Body of pancreas (tissue), 4 donors: ENCODE measurements at regions not wholly inside any gene's neighbourhood (a gene's known extent, or its start where the extent isn't known, plus 50 kb on each side); places are given as distances from the start of the nearest gene placed in this dataset.

Experiments used
- ATAC-seq: fragments of 150-250 bp; one replicate; pipeline ENCODE4 v1.9.1; 2016
- DNase-seq, 4 donors: peaks; one replicate each; pipeline ENCODE4 v3.0.0-alpha.2; 2019
- H3K27ac ChIP-seq, 4 donors: fragments of 200-600 bp; sonication (generic); 1 replicate in 3 of 4; 2 replicates in 1 of 4; pipeline versions ENCODE4 v1.5.1 to v1.6.1; 2016 to 2019; ENCODE audit warnings: mild to moderate bottlenecking in 1 of 4, mixed read lengths in 1 of 4, moderate library complexity in 1 of 4
- H3K27me3 ChIP-seq, 2 donors: fragments of 200-600 bp; sonication (generic); one replicate each; pipeline ENCODE4 v1.6.0; 2016; ENCODE audit warnings: mild to moderate bottlenecking in 1 of 2
- H3K36me3 ChIP-seq, 2 donors: fragments of 200-600 bp; sonication (generic); replicated peaks in 1 of 2; 2 replicates each; pipeline ENCODE4 v1.5.1; 2016; ENCODE audit warnings: low read depth in 2 of 2; ENCODE audit not compliant: insufficient read depth in 1 of 2
- H3K4me1 ChIP-seq: fragments of 200-600 bp; sonication (generic); one replicate; pipeline ENCODE4 v1.6.0; 2016
- H3K4me3 ChIP-seq, 2 donors: fragments of 200-600 bp; sonication (generic); 1 replicate in 1 of 2; 2 replicates in 1 of 2; pipeline ENCODE4 v1.5.1; 2016 to 2019
- H3K9me3 ChIP-seq, 3 donors: fragments of 200-600 bp; sonication (generic); 1 replicate in 2 of 3; 2 replicates in 1 of 3; pipeline ENCODE4 v1.5.1; 2016
- POLR2A ChIP-seq, 3 donors: fragments of 450-650 bp; IDR thresholded peaks; one replicate each; pipeline ENCODE4 v1.6.1; 2016; ENCODE audit warnings: antibody characterized with exemption in 3 of 3, mild to moderate bottlenecking in 2 of 3
- WGBS, 2 donors: methylation state at CpG; one replicate each; pipeline ENCODE4 v1.1.5; 2017; 5-methylcytosine and 5-hydroxymethylcytosine counted together
- intact Hi-C: fragments of 100-400 bp; cut with DNase I; formaldehyde crosslinking; loops from one replicate; pipeline ENCODE4 v1.15.1; 2023
- TF ChIP-seq, protein P1 (sequence below), 7 experiments: fragments of 450-650 bp in 4 of 7; fragments of 200-600 bp in 3 of 7; sonication (generic) in 3 of 7; IDR thresholded peaks; one replicate each; pipeline ENCODE4 v1.5.1; 2016 to 2019; ENCODE audit warnings: antibody characterized with exemption in 7 of 7

DNA sequence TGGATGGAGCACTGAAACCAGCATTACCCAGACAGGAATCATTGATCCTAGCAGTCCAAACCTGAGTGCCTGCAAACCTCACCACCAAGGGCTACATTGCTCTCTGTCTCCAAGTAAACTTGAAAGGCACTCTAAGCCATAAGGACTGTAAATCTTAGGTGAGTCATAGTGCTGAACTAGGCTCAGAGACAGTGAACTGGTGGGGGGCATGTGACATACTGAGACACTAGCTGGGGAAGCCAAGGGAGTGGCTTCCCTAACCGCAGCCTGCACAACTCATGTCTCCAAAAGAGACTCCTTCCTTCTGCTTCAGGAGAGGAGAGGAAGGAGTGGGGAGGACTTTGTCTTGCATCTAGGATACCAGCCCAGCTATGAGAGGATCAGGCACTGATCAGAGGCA, 235.5 kb upstream of the ACTRT1 start:
- DNase-seq: no peak

DNA sequence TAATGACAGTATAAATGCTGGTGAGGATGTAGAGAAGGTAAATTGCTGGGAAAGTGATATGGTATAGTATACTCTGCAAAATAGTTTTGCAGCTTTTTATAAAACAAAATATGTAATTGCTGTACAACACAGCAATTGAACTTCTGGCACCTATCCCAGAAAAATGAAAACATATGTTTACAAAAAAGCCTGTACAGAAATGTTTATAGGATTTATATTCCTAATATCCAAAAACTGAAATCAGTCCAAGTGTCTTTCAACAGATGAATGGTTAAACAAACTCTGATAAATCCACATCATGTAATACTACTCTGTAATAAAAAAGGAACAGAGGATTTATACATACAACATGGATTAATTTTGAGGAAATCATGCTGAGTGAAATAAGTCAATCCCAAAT, 198.4 kb upstream of the ACTRT1 start:
- Histone ChIP-seq H3K36me3 (no peaks in the 10 kb centered on the region), H3K9me3 (no peaks in the 10 kb centered on the region), H3K4me3 (no peak overlapping the region), H3K27ac (no peak overlapping the region), H3K4me1 (no peaks in the 10 kb centered on the region), H3K27me3 (no peaks in the 10 kb centered on the region)
- TF ChIP-seq, protein P1, sequence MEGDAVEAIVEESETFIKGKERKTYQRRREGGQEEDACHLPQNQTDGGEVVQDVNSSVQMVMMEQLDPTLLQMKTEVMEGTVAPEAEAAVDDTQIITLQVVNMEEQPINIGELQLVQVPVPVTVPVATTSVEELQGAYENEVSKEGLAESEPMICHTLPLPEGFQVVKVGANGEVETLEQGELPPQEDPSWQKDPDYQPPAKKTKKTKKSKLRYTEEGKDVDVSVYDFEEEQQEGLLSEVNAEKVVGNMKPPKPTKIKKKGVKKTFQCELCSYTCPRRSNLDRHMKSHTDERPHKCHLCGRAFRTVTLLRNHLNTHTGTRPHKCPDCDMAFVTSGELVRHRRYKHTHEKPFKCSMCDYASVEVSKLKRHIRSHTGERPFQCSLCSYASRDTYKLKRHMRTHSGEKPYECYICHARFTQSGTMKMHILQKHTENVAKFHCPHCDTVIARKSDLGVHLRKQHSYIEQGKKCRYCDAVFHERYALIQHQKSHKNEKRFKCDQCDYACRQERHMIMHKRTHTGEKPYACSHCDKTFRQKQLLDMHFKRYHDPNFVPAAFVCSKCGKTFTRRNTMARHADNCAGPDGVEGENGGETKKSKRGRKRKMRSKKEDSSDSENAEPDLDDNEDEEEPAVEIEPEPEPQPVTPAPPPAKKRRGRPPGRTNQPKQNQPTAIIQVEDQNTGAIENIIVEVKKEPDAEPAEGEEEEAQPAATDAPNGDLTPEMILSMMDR (IDR thresholded peaks at IDR 0.05): no peak
- no peak for TF ChIP-seq POLR2A (IDR thresholded peaks at IDR 0.05)
- DNase-seq: no peak
- intact Hi-C loops: no loop called here
- ATAC-seq: no peak

More for the DNA sequence above, 235.5 kb upstream of the ACTRT1 start:
- Histone ChIP-seq H3K27ac (no peak overlapping the region), H3K4me3 (no peak overlapping the region), H3K27me3 (no peaks in the 10 kb centered on the region), H3K9me3 (no peaks in the 10 kb centered on the region), H3K4me1 (no peaks in the 10 kb centered on the region), H3K36me3 (no peaks in the 10 kb centered on the region)
- 86% methylated on average over 1 of the region's 1 CpG; no CpG with 5 or more reads in 1 of the 2 donors for WGBS, 2 donors
- intact Hi-C loops: no loop called here
- TF ChIP-seq POLR2A (IDR thresholded peaks at IDR 0.05): no peak
- TF ChIP-seq, protein P1 (IDR thresholded peaks at IDR 0.05): no peak
- ATAC-seq: no peak

DNA sequence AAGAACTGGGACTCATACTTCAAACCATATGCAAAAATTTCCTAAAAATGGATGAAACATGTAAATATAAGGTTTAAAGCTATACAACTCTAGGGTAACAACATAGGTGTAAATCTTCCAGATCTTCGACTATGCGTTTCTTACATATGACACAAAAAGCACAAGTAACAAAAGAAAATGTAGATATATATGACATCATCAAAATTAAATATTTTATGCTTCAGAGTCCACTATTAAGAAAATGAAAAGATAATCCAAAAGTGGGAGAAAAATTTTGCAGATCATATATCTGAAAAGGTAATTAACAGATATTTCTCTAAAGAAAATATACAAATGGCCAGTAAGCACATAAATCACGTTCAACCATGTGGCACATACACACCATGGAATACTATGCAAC, 164.2 kb upstream of the ACTRT1 start:
- no peak overlapping the region for H3K27ac ChIP-seq
- no peaks in the 10 kb centered on the region for H3K27me3 ChIP-seq
- no peak for ATAC-seq
- no peak overlapping the region for H3K4me3 ChIP-seq
- intact Hi-C loops: no loop called here
- no peaks in the 10 kb centered on the region for H3K36me3 ChIP-seq
- TF ChIP-seq POLR2A (IDR thresholded peaks at IDR 0.05): no peak
- H3K9me3 ChIP-seq: no peaks in the 10 kb centered on the region
- DNase-seq: no peak
- H3K4me1 ChIP-seq: no peaks in the 10 kb centered on the region
- 61 to 82% methylated on average over 3 of the region's 3 CpGs for WGBS, 2 donors

DNA sequence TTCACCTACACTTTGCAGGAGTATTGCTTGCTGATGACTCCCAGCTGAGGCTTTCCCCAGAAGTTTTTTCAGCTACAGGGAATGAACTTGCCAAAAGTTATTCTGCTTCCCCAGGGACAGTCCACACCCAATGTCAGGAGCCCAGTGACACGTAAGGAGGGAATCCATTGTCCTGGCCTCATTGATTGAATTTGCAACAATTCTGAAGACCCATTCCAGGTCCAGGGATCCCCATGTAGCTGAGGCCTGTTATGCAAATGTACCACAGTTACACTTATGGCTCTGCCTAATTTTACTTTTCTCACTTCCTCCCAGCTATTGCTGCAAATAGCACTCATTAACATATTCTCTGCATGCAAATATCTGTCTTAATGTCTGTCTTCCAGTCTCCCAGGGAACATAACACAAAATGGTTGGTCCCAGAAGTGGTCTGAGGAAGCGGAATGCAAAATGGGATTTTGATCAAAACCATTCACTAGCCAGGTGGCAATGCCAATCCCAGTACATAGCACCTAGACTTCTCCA, 113.7 kb upstream of the ACTRT1 start:
- TF ChIP-seq, protein P1 (IDR thresholded peaks at IDR 0.05): no peak
- no peak for TF ChIP-seq POLR2A (IDR thresholded peaks at IDR 0.05)
- intact Hi-C loops: no loop called here
- Histone ChIP-seq H3K27me3 (no peaks in the 10 kb centered on the region), H3K36me3 (no peaks in the 10 kb centered on the region), H3K4me1 (no peaks in the 10 kb centered on the region), H3K4me3 (no peak overlapping the region), H3K27ac (no peak overlapping the region), H3K9me3 (no peaks in the 10 kb centered on the region)
- ATAC-seq: no peak
- no peak for DNase-seq
- WGBS, 2 donors: 50 to 73% methylated on average over 2 of the region's 2 CpGs

DNA sequence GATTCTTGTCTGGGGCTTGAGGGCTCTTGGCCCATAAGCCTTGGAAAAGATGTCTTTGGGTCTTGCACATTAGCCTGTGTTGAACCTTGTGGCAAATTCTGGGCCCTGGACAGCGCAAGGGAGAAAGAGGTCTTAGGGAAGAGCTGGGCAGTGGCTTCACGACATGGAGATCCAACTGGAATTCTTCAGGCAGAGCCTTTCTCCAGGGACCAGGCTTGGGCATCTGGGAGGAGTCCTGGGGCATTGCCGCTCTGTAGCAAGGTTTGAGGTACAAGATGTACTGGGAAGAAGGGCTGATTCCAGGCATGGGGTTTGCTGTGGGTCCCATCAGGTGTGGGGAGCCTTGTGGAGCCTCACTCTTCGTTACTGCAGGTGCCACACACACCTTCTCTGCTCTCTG, 104.0 kb upstream of the ACTRT1 start:
- Histone ChIP-seq H3K36me3 (no peaks in the 10 kb centered on the region), H3K27me3 (no peaks in the 10 kb centered on the region), H3K27ac (no peak overlapping the region), H3K9me3 (no peaks in the 10 kb centered on the region), H3K4me1 (no peaks in the 10 kb centered on the region), H3K4me3 (no peak overlapping the region)
- DNase-seq (no peak), ATAC-seq (no peak)
- WGBS, 2 donors: 56 to 65% methylated on average over 4 of the region's 4 CpGs
- TF ChIP-seq POLR2A (IDR thresholded peaks at IDR 0.05): no peak
- TF ChIP-seq, protein P1 (IDR thresholded peaks at IDR 0.05): no peak
- intact Hi-C loops: no loop called here
